Sigmoid colon (tissue), 4 donors: ENCODE measurements at regions not wholly inside any gene's neighbourhood (a gene's known extent, or its start where the extent isn't known, plus 50 kb on each side); places are given as distances from the start of the nearest gene placed in this dataset.

Source experiments
- POLR2AphosphoS5 ChIP-seq, 4 donors: sonication (generic); formaldehyde crosslinking; IDR thresholded peaks; one replicate each; pipeline ENCODE4 v1.6.1; 2017; ENCODE audit warnings: antibody characterized with exemption in 4 of 4
- TF ChIP-seq, protein P1 (sequence below), 4 experiments: fragments of 450-650 bp in 3 of 4; fragments of 200-600 bp in 1 of 4; IDR thresholded peaks; one replicate each; pipeline ENCODE4 v1.5.1; 2016 to 2019; ENCODE audit warnings: antibody characterized with exemption in 4 of 4, mild to moderate bottlenecking in 3 of 4, moderate library complexity in 2 of 4

DNA sequence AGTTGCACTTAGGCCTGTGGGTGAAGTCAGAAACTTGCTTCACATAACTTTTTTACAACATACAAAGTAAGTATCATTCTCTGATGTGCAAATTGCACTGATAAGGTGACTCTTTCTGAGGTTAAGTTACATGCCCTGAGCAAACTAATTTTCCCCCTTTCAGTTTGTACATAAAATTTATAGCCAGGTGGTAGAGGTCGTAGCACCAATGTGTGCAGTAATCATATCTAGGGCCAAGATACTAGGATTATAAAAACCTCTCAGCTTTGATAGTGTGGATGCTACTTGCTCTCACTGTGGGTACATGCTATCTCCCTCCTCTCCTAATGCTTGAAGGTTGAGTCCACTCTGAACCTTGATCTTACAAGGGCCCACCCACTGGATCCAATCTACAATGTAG is 130.7 kb upstream of the CPNE8 start:
- TF ChIP-seq, protein P1, sequence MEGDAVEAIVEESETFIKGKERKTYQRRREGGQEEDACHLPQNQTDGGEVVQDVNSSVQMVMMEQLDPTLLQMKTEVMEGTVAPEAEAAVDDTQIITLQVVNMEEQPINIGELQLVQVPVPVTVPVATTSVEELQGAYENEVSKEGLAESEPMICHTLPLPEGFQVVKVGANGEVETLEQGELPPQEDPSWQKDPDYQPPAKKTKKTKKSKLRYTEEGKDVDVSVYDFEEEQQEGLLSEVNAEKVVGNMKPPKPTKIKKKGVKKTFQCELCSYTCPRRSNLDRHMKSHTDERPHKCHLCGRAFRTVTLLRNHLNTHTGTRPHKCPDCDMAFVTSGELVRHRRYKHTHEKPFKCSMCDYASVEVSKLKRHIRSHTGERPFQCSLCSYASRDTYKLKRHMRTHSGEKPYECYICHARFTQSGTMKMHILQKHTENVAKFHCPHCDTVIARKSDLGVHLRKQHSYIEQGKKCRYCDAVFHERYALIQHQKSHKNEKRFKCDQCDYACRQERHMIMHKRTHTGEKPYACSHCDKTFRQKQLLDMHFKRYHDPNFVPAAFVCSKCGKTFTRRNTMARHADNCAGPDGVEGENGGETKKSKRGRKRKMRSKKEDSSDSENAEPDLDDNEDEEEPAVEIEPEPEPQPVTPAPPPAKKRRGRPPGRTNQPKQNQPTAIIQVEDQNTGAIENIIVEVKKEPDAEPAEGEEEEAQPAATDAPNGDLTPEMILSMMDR (IDR thresholded peaks at IDR 0.05): no peak
- TF ChIP-seq POLR2AphosphoS5 (IDR thresholded peaks at IDR 0.05): no peak
